ENCODE measurements at regions not wholly inside any gene's neighbourhood (a gene's known extent, or its start where the extent isn't known, plus 50 kb on each side); places are given as distances from the start of the nearest gene placed in this dataset.

- DNase-seq (ENCODE audit: low read depth): no peak
Measured at GRCh38 chr2:96438589-96438988, 66.6 kb downstream of the NEURL3 start.

GRCh38 chr2:96437512-96437911 lies 67.6 kb downstream of the NEURL3 start:
- no peak for DNase-seq (ENCODE audit: low read depth)

GRCh38 chr2:96436961-96437360 lies 68.2 kb downstream of the NEURL3 start:
- no peak for DNase-seq (ENCODE audit: low read depth)

GRCh38 chr2:96436416-96436815 lies 68.7 kb downstream of the NEURL3 start:
- no peak for DNase-seq (ENCODE audit: low read depth)

- no peak for DNase-seq (ENCODE audit: low read depth)
Measured at GRCh38 chr2:96431319-96431718, 73.8 kb downstream of the NEURL3 start.

GRCh38 chr2:96430394-96430988 lies 74.7 kb downstream of the NEURL3 start:
- DNase-seq (ENCODE audit: low read depth): no peak

GRCh38 chr2:96427917-96428316 lies 77.2 kb downstream of the NEURL3 start:
- peak; percentile 87 for DNase-seq (ENCODE audit: low read depth)

- DNase-seq (ENCODE audit: low read depth): no peak
Measured at GRCh38 chr2:96427169-96427568, 78.0 kb downstream of the NEURL3 start.

GRCh38 chr2:96423828-96424227 lies 81.3 kb downstream of the NEURL3 start:
- no peak for DNase-seq (ENCODE audit: low read depth)
